Ovary (tissue), 7 donors: ENCODE measurements at regions not wholly inside any gene's neighbourhood (a gene's known extent, or its start where the extent isn't known, plus 50 kb on each side); places are given as distances from the start of the nearest gene placed in this dataset.
"Not testable (repeated sequence)": the region's sequence is repeated elsewhere in the genome, so short reads cannot be mapped to it uniquely, and the experiment has no call there.

ENCODE experiments used
- DNase-seq, 5 donors: peaks; one replicate each; pipeline ENCODE4 v3.0.0-alpha.2; 2019 to 2020
- H3K27ac ChIP-seq, 2 donors: fragments of 200-600 bp; one replicate each; pipeline versions ENCODE4 v1.5.1 to v1.8.0; 2019 to 2022
- H3K27me3 ChIP-seq: fragments of 200-600 bp; one replicate; pipeline ENCODE4 v1.8.0; 2022
- H3K36me3 ChIP-seq: fragments of 200-600 bp; sonication (generic); one replicate; pipeline ENCODE4 v1.5.1; 2019
- H3K4me1 ChIP-seq: one replicate; pipeline ENCODE4 v1.8.1; 2013; ENCODE audit warnings: mild to moderate bottlenecking, moderate library complexity; ENCODE audit not compliant: insufficient read depth
- H3K4me3 ChIP-seq: fragments of 200-600 bp; sonication (generic); one replicate; pipeline ENCODE4 v1.5.1; 2017
- H3K9me3 ChIP-seq, 2 donors: fragments of 200-600 bp in 1 of 2; sonication (generic) in 1 of 2; one replicate each; pipeline versions ENCODE4 v1.5.1 to v1.8.1; 2013 to 2019; ENCODE audit warnings: mild to moderate bottlenecking in 1 of 2, moderate library complexity in 1 of 2
- EP300 ChIP-seq: sonication (generic); formaldehyde crosslinking; IDR thresholded peaks from one replicate; pipeline ENCODE4 v1.6.1; 2017; ENCODE audit warnings: antibody characterized with exemption
- POLR2A ChIP-seq: fragments of 450-650 bp; IDR thresholded peaks from one replicate; pipeline ENCODE4 v1.6.1; 2017; ENCODE audit warnings: antibody characterized with exemption, mild to moderate bottlenecking, moderate library complexity
- WGBS, 3 donors: extraction: QIAGEN DNeasy Blood & Tissue Kit in 1 of 3; methylation state at CpG; one replicate each; pipeline versions ENCODE4 v1.1.5 to v1.1.7; 2013 to 2017; 5-methylcytosine and 5-hydroxymethylcytosine counted together
- intact Hi-C, 4 donors: fragments of 100-400 bp; cut with DNase I; formaldehyde crosslinking; loops; one replicate each; pipeline versions ENCODE4 v1.11.0 to v1.15.1; 2022 to 2023
- TF ChIP-seq, protein P1 (sequence below), 3 donors: fragments of 450-650 bp in 2 of 3; fragments of 200-600 bp in 1 of 3; IDR thresholded peaks; one replicate each; pipeline versions ENCODE4 v1.5.1 to v1.8.0; 2016 to 2022; ENCODE audit warnings: antibody characterized with exemption in 3 of 3, mild to moderate bottlenecking in 1 of 3
- donor health status: DM: no; HTN: no; CAD: no; lungs with moderate emphysema.
- donor health status: DM: no; HTN: no; CAD: no.
- donor health status: Bipolar disorder and iron deficiency.
- donor health status: DM: no; HTN: no; CAD: no.
- donor health status: DM: yes; HTN: yes; CAD: no.

DNA sequence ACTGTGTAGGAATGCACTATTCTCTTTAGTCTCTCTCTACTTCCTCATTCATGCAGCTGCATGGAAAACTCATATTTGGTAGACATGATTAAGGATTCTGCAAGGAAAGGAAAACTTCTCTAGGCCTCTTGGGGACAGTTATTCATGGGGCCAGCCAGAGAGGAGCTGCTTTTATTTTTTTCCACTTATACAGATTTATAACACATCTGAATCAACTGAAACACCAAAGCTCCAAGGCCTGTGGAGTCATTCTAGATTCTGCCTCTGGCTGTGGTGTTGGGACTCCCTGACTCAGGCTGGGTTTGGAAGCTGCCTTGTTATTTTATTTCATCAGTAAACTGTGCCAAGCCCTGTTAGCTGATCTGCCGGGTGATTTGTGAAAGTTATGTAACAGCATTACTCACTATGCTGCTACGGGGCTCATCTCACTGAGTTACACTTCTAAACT, 83.9 kb upstream of the EDEM3 start:
- Histone ChIP-seq H3K4me1 (peaks cover 2% of the 10 kb centered on the region), H3K36me3 (no peaks in the 10 kb centered on the region), H3K9me3 (no peaks in the 10 kb centered on the region), H3K27ac (no peak overlapping the region), H3K4me3 (no peak overlapping the region), H3K27me3 (no peaks in the 10 kb centered on the region)
- peak in 1 of 5 donors; percentile 50 for DNase-seq
- intact Hi-C loops, result no loop called here
- TF ChIP-seq POLR2A (no peak), EP300 (no peak)
- TF ChIP-seq, protein P1, sequence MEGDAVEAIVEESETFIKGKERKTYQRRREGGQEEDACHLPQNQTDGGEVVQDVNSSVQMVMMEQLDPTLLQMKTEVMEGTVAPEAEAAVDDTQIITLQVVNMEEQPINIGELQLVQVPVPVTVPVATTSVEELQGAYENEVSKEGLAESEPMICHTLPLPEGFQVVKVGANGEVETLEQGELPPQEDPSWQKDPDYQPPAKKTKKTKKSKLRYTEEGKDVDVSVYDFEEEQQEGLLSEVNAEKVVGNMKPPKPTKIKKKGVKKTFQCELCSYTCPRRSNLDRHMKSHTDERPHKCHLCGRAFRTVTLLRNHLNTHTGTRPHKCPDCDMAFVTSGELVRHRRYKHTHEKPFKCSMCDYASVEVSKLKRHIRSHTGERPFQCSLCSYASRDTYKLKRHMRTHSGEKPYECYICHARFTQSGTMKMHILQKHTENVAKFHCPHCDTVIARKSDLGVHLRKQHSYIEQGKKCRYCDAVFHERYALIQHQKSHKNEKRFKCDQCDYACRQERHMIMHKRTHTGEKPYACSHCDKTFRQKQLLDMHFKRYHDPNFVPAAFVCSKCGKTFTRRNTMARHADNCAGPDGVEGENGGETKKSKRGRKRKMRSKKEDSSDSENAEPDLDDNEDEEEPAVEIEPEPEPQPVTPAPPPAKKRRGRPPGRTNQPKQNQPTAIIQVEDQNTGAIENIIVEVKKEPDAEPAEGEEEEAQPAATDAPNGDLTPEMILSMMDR (IDR thresholded peaks at IDR 0.05), result no peak
- 5 to 14% (median 5%) methylated on average over 2 of the region's 2 CpGs for WGBS, 3 donors

DNA sequence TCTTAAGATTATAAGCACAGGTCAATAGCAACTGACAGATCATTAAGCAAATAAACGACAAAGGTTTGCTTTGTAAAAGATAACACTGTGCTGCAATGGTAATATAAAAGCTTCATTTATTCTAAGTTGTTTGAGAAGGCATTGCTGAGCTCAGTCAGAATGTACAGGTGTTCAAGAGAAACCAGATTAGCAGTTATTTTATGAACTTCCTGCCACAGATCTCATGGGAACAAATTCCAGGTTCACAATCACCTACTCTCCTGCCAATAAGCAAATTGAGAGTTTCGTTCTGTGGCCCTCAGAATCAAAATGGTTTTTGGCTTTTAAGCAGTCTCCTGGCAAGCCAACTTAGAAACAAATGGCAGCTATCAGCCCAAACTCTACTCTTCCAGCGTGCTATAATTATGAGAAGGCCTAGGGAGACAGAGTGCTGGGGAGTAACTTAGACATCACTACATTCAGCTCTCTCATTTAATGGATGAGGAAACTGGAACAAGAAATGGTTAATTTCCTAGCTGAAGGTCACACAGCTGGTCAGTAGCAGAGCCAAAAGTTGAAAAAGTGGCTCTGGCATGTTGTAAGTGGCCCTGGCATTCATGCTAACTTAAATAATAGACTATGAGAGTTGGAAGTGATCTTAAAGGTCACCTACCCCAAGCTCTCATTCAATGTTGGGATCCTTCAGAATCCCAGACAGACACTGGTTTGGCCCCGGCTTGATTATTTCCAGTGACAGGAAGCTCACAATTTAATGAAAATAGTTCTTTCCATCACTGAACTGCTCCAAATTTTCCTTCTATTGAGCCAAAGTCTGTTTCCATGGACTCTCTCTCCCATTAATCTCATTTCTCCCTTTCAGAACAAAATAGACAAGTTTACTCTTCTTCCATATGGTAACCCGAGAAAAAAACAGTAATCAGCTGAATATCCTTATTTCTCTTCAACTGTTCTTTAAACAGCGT, 82.6 kb upstream of the EDEM3 start:
- Histone ChIP-seq H3K4me1 (peaks cover 2% of the 10 kb centered on the region), H3K36me3 (no peaks in the 10 kb centered on the region), H3K9me3 (no peaks in the 10 kb centered on the region), H3K4me3 (no peak overlapping the region), H3K27ac (no peak overlapping the region), H3K27me3 (no peaks in the 10 kb centered on the region)
- intact Hi-C loops, result no loop called here
- no peak for DNase-seq
- TF ChIP-seq EP300 (no peak), POLR2A (no peak)
- TF ChIP-seq, protein P1 (IDR thresholded peaks at IDR 0.05), result no peak
- 56 to 75% (median 71%) methylated on average over 6 of the region's 6 CpGs for WGBS, 3 donors

DNA sequence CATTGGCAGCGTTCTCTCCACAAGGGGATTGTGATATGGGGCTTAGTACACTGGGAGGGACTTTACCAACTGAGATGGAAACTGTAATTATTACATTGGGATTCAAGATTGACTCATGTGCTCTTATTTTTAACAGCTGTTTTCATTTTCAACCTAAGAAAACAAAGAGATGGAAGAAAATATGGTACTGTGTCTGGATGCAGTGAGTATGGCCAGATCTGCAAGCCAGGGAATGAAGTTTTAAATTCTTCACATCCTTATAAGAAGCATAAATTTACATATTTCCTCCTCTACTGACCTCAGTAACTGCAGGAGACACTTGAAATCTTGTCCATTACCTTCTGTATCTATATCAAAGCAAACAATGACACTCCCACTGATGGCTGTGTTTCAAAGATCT, 81.5 kb upstream of the EDEM3 start:
- peaks cover 2% of the 10 kb centered on the region for H3K4me1 ChIP-seq
- no peak overlapping the region for H3K27ac ChIP-seq
- H3K4me3 ChIP-seq, result no peak overlapping the region
- H3K9me3 ChIP-seq, result no peaks in the 10 kb centered on the region
- no peaks in the 10 kb centered on the region for H3K36me3 ChIP-seq
- no peak for DNase-seq
- intact Hi-C loops, result no loop called here
- H3K27me3 ChIP-seq, result no peaks in the 10 kb centered on the region
- TF ChIP-seq, protein P1 (IDR thresholded peaks at IDR 0.05), result no peak
- TF ChIP-seq POLR2A (no peak), EP300 (no peak)
- WGBS, 3 donors, result 60 to 68% (median 65%) methylated on average over 1 of the region's 1 CpG

- H3K36me3 ChIP-seq, DNase-seq, H3K4me3 ChIP-seq, H3K27ac ChIP-seq, H3K4me1 ChIP-seq, H3K27me3 ChIP-seq, H3K9me3 ChIP-seq, intact Hi-C loops: not testable (repeated sequence)
These were observed 79.3 kb upstream of the EDEM3 start for GRCh38 chr1:184833994-184834393.

- no peak overlapping the region for H3K27ac ChIP-seq
- H3K4me1 ChIP-seq, result peaks cover 2% of the 10 kb centered on the region
- WGBS, 3 donors, result 85 to 93% (median 90%) methylated on average over 3 of the region's 3 CpGs
- H3K4me3 ChIP-seq, result no peak overlapping the region
- H3K9me3 ChIP-seq, result no peaks in the 10 kb centered on the region
- H3K27me3 ChIP-seq, result no peaks in the 10 kb centered on the region
- TF ChIP-seq EP300 (no peak), POLR2A (no peak)
- TF ChIP-seq, protein P1 (IDR thresholded peaks at IDR 0.05), result no peak
- no peak for DNase-seq
- H3K36me3 ChIP-seq, result no peaks in the 10 kb centered on the region
- intact Hi-C loops, result no loop called here
These were observed 77.9 kb upstream of the EDEM3 start for GRCh38 chr1:184832517-184832916.

DNA sequence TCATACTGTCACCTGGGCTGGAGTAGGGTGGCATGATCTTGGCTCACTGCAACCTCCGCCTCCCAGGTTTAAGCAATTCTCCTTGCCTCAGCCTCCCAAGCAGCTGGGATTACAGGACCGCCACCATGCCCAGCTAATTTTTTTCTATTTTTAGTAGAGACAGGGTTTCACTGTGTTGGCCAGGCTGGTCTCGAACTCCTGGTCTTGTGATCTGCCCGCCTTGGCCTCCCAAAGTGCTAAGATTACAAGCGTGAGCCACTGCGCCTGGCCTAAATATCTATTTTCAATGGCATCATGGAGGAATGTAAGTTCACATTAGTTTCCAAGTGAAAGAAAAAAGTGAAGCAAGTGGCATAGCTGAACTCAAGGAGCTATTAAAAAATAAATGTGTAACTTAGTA, 74.8 kb upstream of the EDEM3 start:
- H3K27ac ChIP-seq, H3K27me3 ChIP-seq, H3K36me3 ChIP-seq, intact Hi-C loops, H3K4me1 ChIP-seq, H3K4me3 ChIP-seq, DNase-seq, H3K9me3 ChIP-seq: not testable (repeated sequence)
- 93 to 97% (median 95%) methylated on average over 6 of the region's 6 CpGs for WGBS, 3 donors
